Chondrocyte (in vitro differentiated cells): ENCODE measurements at regions not wholly inside any gene's neighbourhood (a gene's known extent, or its start where the extent isn't known, plus 50 kb on each side); places are given as distances from the start of the nearest gene placed in this dataset.

Experiments
- DNase-seq: peaks from one replicate; pipeline ENCODE4 v3.0.0; 2021; ENCODE audit warnings: mixed read lengths, low spot score
- H3K27ac Mint-ChIP-seq: one replicate; pipeline ENCODE4 v1.8.0; 2021; ENCODE audit warnings: mild to moderate bottlenecking, moderate library complexity, mixed read lengths; ENCODE audit not compliant: unreplicated experiment
- H3K27me3 Mint-ChIP-seq: 2 replicates; pipeline ENCODE4 v1.8.0; 2021; ENCODE audit warnings: low read depth, mixed read lengths
- H3K36me3 Mint-ChIP-seq: 2 replicates; pipeline ENCODE4 v1.8.0; 2021; ENCODE audit warnings: low read depth, mixed read lengths
- H3K4me1 Mint-ChIP-seq: 2 replicates; pipeline ENCODE4 v1.8.0; 2021; ENCODE audit warnings: low read depth, mild to moderate bottlenecking, mixed read lengths
- H3K4me3 Mint-ChIP-seq: one replicate; pipeline ENCODE4 v1.8.0; 2021; ENCODE audit warnings: mild to moderate bottlenecking, moderate library complexity, mixed read lengths; ENCODE audit not compliant: unreplicated experiment
- H3K9me3 Mint-ChIP-seq: 2 replicates; pipeline ENCODE4 v1.8.0; 2021; ENCODE audit warnings: low read depth, mixed read lengths
- CTCF ChIP-seq: fragments of 200-600 bp; sonication (generic); IDR thresholded peaks from 2 replicates; pipeline ENCODE4 v1.5.0; 2021; ENCODE audit warnings: antibody characterized with exemption, mild to moderate bottlenecking, moderate library complexity

- H3K4me1 Mint-ChIP-seq, result peaks cover 53% of the 10 kb centered on the region
- DNase-seq, result no peak
- no peaks in the 10 kb centered on the region for H3K27me3 Mint-ChIP-seq
- H3K4me3 Mint-ChIP-seq, result no peak overlapping the region
- TF ChIP-seq CTCF, result no peak
- H3K36me3 Mint-ChIP-seq, result no peaks in the 10 kb centered on the region
- no peak overlapping the region for H3K27ac Mint-ChIP-seq
- peaks cover 6% of the 10 kb centered on the region for H3K9me3 Mint-ChIP-seq
These were observed 86.9 kb upstream of the FLRT2 start for GRCh38 chr14:85442996-85443395.

GRCh38 chr14:85444635-85445034, 85.3 kb upstream of the FLRT2 start:
- no peak for TF ChIP-seq CTCF
- H3K4me1 Mint-ChIP-seq, result peaks cover 37% of the 10 kb centered on the region
- H3K36me3 Mint-ChIP-seq, result no peaks in the 10 kb centered on the region
- no peak for DNase-seq
- no peaks in the 10 kb centered on the region for H3K27me3 Mint-ChIP-seq
- H3K27ac Mint-ChIP-seq, result no peak overlapping the region
- no peak overlapping the region for H3K4me3 Mint-ChIP-seq
- H3K9me3 Mint-ChIP-seq, result peaks cover 6% of the 10 kb centered on the region

- no peak for TF ChIP-seq CTCF
- Mint-ChIP-seq H3K27me3 (no peaks in the 10 kb centered on the region), H3K27ac (no peak overlapping the region), H3K36me3 (no peaks in the 10 kb centered on the region), H3K4me1 (peaks cover 31% of the 10 kb centered on the region), H3K9me3 (peaks cover 6% of the 10 kb centered on the region), H3K4me3 (no peak overlapping the region)
- no peak for DNase-seq
These were observed 84.7 kb upstream of the FLRT2 start for GRCh38 chr14:85445151-85445795.

- no peak for DNase-seq
- Mint-ChIP-seq H3K36me3 (no peaks in the 10 kb centered on the region), H3K4me3 (no peak overlapping the region), H3K27me3 (no peaks in the 10 kb centered on the region), H3K4me1 (peaks cover 24% of the 10 kb centered on the region), H3K27ac (no peak overlapping the region), H3K9me3 (no peaks in the 10 kb centered on the region)
- TF ChIP-seq CTCF, result no peak
These were observed 82.1 kb upstream of the FLRT2 start for GRCh38 chr14:85447883-85448282.

GRCh38 chr14:85451421-85451820, 78.5 kb upstream of the FLRT2 start:
- no peaks in the 10 kb centered on the region for H3K27me3 Mint-ChIP-seq
- H3K9me3 Mint-ChIP-seq, result no peaks in the 10 kb centered on the region
- H3K4me3 Mint-ChIP-seq, result no peak overlapping the region
- H3K36me3 Mint-ChIP-seq, result no peaks in the 10 kb centered on the region
- H3K27ac Mint-ChIP-seq, result no peak overlapping the region
- peaks cover 19% of the 10 kb centered on the region for H3K4me1 Mint-ChIP-seq
- no peak for DNase-seq
- no peak for TF ChIP-seq CTCF
